ENCODE measurements at regions not wholly inside any gene's neighbourhood (a gene's known extent, or its start where the extent isn't known, plus 50 kb on each side); places are given as distances from the start of the nearest gene placed in this dataset.
"Not testable (repeated sequence)": the region's sequence is repeated elsewhere in the genome, so short reads cannot be mapped to it uniquely, and the experiment has no call there.

GRCh38 chr7:145784809-145785780 is 331.5 kb upstream of the CNTNAP2 start:
- no peak for DNase-seq

- not testable (repeated sequence) for DNase-seq
Measured at GRCh38 chr7:145781388-145781787, 335.2 kb upstream of the CNTNAP2 start.

- DNase-seq: no peak
Measured at GRCh38 chr7:145779140-145779539, 337.5 kb upstream of the CNTNAP2 start.

GRCh38 chr7:145774777-145775176 is 341.8 kb upstream of the CNTNAP2 start:
- no peak for DNase-seq

GRCh38 chr7:145753004-145753403 is 363.6 kb upstream of the CNTNAP2 start:
- no peak for DNase-seq

GRCh38 chr7:145737617-145738016 is 379.0 kb upstream of the CNTNAP2 start:
- no peak for DNase-seq

GRCh38 chr7:145735061-145735460 is 381.5 kb upstream of the CNTNAP2 start:
- DNase-seq: no peak

GRCh38 chr7:145732521-145732920 is 384.1 kb upstream of the CNTNAP2 start:
- DNase-seq: no peak

- DNase-seq: no peak
Measured at GRCh38 chr7:145729691-145730090, 386.9 kb upstream of the CNTNAP2 start.

- no peak for DNase-seq
Measured at GRCh38 chr7:145718129-145718528, 398.5 kb upstream of the CNTNAP2 start.

GRCh38 chr7:145700488-145700887 is 416.1 kb upstream of the CNTNAP2 start:
- no peak for DNase-seq

- no peak for DNase-seq
Measured at GRCh38 chr7:145698526-145699262, 417.9 kb upstream of the CNTNAP2 start.

GRCh38 chr7:145697412-145698107 is 419.0 kb upstream of the CNTNAP2 start:
- DNase-seq: not testable (repeated sequence)

- DNase-seq: no peak
Measured at GRCh38 chr7:145696071-145696470, 420.5 kb upstream of the CNTNAP2 start.

GRCh38 chr7:145692237-145692950 is 424.2 kb upstream of the CNTNAP2 start:
- DNase-seq: no peak

- DNase-seq: no peak
Measured at GRCh38 chr7:145691377-145691914, 425.2 kb upstream of the CNTNAP2 start.

GRCh38 chr7:145681646-145682045 is 435.0 kb upstream of the CNTNAP2 start:
- no peak for DNase-seq

GRCh38 chr7:145681159-145681558 is 435.4 kb upstream of the CNTNAP2 start:
- no peak for DNase-seq

GRCh38 chr7:145665499-145666258 is 450.9 kb upstream of the CNTNAP2 start:
- no peak for DNase-seq

GRCh38 chr7:145655666-145656065 is 460.9 kb upstream of the CNTNAP2 start:
- no peak for DNase-seq

GRCh38 chr7:145645135-145645515 is 471.5 kb upstream of the CNTNAP2 start:
- DNase-seq: no peak
